Inferior parietal cortex (tissue), 1 donor: ENCODE measurements at regions not wholly inside any gene's neighbourhood (a gene's known extent, or its start where the extent isn't known, plus 50 kb on each side); places are given as distances from the start of the nearest gene placed in this dataset.
A peak's percentile ranks its signal among the peaks of the same experiment; 100 is the strongest.
"Not testable (repeated sequence)": the region's sequence is repeated elsewhere in the genome, so short reads cannot be mapped to it uniquely, and the experiment has no call there.

Experiments
- DNase-seq: peaks from one replicate; pipeline ENCODE4 v3.0.0-alpha.2; 2016; ENCODE audit errors: extremely low spot score

DNA sequence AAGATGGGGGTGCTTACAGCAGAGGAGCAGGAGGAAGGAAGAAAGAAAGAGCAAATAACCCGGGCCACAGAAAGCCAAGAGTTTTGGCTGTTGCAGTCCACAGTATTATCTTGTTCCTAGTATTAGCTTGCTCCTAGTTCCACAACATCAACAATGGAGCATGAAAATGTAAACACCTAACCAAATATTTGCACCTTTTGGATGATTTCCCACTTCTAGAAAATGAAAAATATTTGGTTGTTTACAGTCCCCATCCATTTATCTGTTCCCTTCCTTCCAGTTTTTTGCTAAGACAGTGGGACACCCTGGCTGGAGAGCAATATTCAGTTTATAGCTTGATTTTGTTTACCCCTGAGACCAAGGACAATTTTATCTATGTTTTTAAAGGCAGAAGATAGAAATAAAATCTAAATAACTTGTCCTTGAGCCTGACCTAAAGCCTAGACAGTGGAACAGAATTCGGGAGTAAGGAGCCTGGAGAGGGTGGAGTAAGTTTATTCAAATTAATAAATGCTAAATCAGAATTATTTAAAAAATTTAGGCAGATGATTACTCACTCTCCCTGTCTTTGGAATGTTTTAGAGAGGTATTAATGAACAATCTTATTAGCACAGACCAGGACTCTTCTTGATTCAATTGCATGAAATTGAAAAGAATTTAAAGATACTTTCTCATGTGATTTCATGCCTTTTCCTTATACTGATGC is 51.6 kb downstream of the RESF1 start:
- DNase-seq: no peak

DNA sequence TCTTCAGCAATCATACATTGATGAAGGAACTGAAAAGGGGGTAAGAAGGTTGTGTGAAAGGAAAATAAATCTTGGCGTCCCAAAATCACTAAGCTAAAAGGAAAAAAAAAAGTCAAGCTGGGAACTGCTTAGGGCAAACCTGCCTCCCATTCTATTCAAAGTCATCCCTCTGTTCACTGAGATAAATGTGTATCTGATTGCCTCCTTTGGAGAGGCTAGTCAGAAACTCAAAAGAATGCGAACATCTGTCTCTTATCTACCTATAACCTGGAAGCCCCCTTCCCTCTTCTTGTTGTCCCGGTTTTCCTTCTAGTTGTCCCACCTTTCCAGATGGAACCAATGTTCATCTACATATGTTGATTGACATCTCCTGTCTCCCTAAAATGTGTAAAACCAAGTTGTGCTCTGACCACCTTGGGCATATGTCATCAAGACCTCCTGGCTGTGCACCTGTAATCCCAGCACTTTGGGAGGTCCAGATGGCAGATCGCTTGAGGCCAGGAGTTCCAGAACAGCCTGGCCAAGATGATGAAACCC is 53.1 kb downstream of the RESF1 start:
- DNase-seq: no peak

DNA sequence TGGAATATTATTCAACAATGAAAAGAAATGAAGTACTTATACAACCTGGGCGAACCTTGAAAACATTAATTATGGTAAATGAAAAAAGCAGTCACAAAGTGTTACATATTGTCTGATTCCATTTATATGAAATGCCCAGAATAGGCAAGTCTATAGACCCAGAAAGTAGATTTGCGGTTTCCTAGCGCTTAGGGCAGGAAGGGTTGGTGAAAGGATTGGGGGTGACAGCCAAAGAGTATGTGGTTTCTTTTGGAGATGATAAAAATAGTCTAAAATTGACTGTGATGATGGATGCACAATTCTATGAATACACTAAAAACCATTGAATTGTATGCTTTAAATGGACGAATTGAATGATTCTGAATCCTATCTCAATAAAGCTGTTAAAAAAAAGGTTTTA is 55.8 kb downstream of the RESF1 start:
- no peak for DNase-seq

DNA sequence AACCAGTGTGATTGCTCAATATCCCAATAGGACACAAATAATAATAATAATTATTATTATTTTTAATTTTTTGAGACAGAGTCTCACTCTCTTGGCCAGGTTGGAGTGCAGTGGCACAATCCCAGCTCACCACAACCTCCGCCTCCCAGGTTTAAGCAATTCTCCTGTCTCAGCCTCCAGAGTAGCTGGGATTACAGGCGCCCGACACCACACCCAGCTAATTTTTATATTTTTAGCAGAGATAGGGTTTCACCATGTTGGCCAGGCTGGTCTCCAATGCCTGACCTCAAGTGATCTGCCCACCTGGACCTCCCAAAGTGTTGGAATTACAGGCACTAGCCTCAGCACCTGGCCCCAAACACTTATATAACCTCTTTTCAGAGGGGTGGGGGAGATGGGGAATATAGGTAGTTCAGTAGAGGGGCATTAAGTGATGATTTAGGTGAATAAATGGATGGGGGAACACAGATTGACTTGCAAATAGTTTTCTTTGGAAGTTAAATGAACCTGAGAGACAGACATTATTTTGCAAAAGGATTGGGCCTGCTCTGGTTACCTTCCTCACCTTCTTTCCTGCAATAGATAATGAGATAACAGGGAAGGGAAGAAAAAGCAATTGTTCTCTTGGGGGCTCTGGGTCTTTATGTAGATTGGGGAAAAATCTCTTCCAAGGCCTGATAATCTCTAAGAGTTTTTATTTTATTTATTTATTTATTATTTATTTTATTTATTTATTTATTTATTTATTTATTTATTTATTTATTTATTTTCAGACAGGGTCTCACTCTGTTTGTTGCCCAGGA is 57.7 kb downstream of the RESF1 start:
- DNase-seq: no peak

DNA sequence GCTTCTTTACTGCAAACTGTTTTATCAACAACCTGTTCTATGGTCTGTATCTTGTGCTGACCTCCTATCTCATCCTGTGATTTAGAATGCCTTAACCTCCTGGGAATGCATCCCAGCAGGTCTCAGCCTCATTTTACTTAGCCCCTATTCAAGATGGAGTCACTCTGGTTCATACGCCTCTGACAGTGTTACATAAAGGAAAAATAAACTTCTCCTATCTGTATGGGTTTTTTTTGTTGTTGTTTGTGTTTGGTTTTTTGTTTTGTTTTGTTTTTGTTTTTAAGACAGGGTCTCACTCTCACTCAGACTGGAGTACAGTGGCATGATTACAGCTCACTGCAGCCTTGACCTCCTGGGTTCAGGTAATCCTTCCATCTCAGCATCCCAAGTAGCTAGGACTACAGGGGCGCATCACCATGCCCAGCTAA is 62.1 kb downstream of the RESF1 start:
- DNase-seq: no peak

DNA sequence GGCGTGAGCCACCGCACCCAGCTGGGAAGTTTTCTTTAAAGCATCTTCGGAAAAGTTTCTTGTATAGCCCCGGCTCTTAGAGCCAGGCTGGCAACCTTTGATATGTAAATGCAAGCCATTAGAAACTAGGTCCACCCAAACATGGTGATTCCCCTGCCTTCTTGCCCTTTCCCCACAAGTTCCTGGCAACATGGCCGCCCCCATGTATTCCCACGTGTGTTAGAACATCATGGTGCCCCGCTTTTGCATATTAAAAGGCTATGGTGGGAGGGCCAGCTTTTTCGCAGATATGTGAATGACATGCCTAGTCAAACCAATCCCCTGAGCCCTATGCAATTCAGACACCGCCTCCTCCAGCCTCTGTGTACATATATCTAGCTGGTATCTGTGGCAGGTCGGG is 63.2 kb downstream of the RESF1 start:
- not testable (repeated sequence) for DNase-seq

DNA sequence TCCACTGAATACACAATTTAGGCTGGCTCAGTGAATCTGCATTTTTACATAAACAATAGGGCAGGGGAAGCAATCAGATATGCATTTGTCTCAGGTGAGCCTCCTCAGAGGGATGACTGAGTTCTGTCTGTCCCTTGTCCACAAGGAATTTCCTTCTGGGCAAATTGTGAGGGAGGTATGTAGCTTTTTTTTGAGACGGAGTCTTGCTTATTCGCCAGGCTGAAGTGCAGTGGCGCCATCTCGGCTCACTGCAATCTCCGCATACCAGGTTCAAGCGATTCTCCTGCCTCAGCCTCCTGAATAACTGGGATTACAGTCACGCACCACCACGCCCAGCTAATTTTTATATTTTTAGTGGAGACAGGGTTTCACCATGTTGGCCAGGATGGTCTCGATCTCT is 64.6 kb downstream of the RESF1 start:
- DNase-seq: not testable (repeated sequence)

DNA sequence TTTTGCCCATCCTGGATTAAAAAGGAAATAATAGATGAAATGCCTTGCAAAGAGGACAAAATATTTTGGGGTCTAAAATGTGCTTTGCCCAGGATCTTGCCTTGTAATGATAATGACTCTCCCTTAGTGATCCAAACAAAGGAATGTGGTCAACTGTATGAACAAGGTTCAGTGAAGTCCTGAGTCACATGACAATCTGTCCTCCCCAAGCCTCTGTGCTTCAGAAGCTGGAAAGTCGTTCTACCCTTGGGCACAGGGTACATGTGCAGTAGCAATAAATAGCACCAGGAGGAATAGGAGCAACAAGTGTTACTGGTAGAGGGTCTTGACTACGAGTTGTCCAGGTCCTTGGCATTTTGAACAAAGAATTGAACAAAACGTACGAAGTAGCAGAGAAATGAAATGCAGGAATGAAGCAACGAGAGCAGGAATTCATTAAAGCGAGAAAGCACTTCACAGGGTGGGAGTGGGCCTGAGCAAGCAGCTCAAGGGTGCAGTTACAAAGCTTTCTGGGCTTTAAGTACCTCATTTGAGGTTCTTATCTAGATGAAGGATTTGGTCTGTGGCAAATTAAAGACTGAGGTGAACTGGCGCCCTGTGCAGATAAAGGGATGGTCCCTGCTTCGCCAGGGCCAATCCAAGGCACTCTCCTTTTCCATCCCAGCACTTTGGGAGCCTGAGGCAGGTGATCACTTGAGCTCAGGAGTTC is 65.8 kb downstream of the RESF1 start:
- DNase-seq: no peak

DNA sequence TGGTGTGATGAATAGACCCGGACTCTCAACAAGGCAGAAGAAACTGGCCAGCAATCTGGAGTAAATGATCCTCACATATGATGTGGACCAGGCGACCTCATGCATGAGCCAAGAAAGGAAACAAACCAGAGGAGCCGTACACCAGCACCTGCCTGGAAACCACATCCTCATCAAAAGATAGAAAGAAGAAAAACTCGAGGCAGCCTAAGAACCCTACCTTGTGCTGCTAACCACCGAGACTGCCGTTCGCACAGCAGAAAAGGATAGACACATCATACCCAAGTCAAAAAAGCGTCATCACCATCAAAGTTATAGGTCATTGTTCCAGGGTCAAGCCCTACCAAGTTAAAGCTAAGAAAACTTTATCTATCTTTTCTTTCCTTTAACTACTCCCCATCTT is 66.7 kb downstream of the RESF1 start:
- no peak for DNase-seq

DNA sequence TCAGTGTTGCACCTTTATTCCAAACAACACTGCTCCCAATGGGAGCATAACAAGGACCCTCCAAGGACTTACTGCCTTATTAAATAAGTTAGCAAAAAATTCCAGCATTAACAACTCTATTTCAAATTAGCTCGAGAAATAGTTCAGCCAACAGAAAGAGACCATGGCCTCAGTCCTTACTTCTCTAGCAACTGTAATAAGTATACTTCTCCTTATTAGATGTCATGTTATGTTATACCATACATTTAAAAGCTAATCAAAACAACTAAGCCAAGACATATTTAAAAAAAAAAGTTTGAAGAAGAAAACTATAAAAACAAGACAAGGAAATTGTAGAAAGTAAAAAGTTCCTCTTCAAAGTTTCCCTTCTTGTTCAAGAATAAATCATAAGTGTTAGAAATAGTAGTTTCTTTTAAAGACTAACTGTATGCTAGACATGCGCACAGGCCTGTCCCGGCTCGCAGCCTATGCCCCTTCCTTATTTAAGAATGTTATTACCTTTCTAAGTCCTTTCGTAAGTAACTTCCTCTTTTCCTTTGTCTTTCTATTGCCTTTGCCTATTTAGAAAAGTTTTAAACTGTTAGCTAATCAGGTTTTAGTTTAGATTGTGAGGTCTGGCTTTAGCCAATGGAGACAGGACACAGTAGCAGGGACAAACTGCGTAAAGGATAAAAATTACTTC is 68.6 kb downstream of the RESF1 start:
- DNase-seq: no peak

DNA sequence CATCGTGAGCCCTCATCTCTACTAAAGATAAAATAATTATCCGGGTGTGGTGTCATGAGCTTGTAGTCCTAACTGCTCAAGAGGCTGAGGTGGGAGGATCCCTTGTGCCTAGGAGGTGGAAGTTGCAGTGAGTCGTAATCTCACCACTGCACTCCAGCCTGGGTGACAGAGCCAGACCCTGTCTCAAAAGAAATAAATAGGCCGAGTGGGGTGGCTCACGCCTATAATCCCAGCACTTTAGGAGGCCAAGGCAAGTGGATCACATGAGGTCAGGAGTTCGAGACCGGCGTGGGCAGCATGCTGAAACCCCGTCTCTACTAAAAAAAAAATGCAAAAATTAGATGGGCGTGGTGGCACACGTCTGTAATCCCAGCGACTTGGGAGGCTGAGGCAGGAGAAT is 70.9 kb downstream of the RESF1 start:
- DNase-seq: no peak

DNA sequence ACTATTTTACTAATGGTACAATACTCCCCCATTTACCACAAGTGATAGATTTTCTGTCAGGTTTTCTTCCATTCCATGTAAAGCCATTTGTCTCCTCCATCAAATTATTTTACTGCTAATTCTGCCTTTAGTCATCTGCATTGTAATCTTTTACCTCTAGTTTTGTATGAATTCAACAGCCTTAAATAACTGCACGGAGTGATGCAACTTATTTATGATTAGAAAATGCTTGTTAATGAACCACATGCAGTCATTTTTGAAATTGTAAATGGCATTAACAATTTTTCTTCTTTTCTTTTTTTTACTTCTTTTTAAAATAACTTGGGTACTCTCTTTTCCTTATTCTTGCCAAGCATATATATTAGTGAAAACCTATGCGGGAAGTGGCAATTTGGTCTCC is 71.5 kb downstream of the RESF1 start:
- no peak for DNase-seq

DNA sequence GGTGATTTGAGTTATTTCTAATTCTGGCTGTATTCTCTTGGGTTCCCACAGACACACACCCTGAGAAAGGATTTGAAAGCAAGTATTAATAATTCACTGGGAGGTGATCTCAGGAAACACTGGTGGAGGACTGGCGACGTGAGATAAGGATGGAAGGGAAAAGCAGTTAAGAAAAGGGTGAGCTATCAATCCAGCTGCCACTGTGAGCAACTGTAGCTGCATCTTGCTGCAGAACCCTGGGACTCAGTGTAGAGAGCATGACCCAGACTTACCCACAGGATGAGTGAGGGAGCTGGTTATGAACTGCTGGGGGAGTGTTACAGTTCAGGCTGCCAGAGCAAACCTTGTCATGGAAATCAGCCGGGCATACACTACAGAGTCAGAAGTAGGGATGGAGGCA is 71.9 kb downstream of the RESF1 start:
- DNase-seq: peak; percentile 15

DNA sequence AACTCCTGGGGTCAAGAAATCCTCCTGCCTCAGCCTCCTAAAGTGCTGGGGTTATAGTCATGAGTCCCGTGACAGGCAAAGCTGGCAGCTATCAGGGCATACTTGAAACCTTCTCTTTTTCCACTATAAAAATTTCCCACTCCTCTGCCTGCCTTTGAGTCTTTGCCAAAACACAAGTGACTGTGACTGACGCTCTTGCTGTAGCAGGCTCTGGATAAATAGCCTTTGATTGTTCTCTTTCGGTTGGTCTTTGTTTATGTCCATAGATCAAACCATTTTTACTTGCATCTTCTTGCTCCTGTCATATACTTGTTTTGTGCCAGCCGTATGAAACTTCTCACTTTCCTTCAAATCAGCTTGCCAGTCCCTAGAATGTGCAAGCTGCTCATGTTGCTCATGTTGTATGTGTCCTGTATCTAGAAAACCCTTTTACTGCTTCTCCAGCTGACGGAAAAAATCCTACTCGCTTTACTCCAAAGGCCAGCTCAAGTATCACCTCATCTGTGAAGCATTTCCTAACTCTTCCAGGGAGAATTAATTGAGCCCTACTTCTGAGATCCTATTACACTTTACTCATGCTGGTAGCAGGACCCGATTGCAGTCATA is 73.1 kb downstream of the RESF1 start:
- DNase-seq: no peak

DNA sequence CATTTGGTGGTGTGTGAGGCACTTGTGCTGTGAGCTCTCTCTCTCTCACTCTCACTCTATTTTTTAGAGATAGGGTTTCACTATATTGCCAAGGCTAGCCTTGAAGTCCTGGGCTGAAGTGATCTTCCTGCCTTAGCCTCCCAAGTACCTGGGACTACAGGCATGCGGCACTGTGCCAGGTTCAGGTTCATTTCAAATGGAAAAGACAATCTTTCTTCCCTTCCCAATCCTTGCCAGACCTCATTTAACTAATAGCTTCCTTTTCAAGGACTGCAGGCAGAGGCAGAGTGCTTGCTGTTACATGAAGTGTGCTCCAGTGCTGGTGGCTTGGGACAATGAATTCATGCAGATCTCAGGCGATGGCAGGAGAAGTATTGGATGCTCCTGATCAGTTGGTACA is 73.2 kb upstream of the BICD1 start:
- no peak for DNase-seq

DNA sequence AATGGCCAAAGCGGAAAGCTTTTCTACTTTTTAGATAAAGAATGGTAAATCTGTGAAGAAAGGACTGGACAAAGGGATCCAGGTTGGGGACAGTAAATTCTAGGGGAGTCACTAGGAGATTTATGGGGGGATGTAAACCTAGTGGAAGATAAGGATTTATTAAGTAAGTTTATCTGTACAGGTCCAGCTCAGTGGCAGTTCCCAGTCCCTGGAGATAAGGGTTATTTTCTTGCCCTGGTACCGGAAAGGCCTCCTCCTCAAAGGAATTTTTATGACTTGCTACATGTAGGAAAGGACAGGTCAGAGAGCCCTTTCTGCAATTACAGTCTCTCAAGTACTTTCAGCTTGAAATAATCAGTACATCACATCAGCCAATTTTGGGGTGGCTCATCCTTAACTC is 72.6 kb upstream of the BICD1 start:
- DNase-seq: no peak

DNA sequence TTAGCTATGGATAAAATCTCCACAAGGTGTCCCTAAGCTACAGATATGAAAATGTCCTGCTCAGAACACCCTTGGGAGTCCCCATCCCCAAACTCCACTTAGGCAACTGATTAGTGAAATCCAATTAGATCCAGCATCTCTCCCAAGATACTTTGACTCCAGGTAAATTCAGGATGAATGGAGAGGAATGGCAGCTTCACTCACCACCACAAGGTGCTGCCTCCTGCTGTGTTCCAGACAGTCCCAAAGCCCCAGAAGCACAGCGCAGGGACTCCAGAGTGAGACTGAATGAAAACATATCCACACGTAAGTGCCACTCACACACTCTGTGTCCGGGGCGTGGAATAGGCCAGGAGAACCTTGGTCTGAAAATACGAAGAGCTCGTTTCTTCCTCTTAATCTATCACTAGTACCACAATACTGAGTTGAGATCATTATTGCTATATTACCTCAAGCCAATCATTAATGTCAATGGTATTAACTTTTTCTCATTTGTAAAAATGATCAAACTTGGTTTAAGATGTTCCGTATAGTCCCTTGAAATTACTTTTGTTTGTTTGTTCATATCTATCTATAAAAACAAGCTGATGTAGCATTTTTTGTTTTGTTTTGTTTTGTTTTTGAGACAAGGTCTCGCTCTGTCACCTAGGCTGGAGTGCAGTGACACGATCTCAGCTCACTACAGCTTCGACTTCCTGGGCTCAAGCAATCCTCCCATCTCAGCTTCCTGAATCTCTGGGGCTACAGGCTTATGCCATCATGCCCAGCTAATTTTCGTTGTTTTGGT is 70.0 kb upstream of the BICD1 start:
- DNase-seq: no peak

DNA sequence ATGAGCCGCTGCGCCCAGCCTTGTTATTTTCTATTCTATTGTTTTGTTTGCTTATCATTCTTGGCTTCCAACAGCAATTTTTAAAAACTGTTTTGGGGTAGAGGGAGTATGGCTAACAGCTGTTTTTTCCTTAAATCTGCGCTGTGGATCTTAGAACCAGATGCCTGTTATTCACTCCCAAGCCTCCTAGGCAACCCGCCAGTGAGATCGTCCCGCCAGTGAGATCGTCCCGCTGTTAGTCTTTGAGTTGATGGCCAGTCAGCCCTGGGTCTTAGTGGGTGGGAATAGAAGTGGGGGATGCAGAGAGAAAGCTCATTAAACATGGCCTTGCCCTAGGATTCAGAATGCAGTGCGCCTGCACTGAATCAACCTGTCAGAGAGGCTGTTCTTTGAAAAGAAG is 67.3 kb upstream of the BICD1 start:
- no peak for DNase-seq

DNA sequence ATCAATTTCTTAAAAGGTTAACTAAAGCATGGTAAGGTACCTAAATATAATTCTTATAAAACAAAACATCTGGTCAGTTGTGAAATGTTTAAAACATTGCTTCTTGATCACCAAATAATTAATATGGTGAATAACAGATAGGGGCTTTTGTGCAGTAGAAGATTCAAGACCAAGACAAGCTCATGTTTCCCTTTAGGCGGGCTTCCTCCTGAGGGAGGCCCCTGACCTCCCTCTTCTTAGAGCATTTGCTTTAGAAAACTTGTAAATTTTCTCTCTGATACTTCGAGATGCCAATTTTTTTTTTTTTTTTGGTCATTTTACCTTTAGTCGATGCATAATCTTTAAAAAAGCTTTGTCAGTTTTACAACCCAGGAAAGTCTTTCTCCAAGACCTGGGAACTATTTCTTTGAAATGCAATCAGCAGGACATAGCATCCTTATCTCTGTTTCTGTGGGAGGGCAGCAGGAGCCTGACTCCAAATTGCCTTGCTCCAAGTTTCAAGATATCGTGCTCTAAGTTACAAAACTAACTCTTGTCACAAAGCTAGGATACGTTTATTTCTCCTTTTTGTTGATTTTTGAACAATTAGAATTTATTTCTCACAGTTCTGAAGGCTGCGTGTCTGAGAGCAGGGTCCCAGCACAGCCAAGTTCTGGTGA is 66.6 kb upstream of the BICD1 start:
- no peak for DNase-seq

DNA sequence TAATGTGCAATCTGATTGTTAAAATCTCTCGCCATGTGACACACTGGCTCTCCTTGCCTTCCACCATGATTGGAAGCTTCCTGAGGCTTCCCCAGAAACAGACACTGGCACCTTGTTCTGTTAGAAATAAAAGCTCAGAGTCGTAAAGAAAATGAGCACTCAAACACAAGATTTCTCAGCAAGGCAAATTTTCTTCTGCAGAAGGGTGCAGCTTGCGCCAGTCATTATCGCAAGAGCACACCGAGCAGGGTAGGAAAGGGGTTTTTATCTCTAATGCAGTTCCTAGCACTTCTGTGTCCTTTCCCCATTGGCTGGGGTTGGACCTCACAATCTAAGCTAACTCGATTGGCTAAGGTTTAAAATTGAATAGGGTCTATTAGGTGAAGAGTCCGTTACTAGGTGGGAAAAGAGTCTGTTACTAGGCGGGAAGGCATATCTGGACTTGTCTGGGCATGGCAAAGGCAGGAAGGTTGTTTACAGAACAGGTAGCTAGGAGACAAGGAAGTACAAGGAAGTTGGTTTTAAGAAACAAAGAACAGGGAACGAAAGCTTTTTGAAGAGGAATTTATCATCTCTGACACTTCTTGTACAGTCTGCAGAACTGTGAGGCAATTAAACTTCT is 62.6 kb upstream of the BICD1 start:
- DNase-seq: no peak
